Neural crest cell (in vitro differentiated cells): ENCODE measurements at regions not wholly inside any gene's neighbourhood (a gene's known extent, or its start where the extent isn't known, plus 50 kb on each side); places are given as distances from the start of the nearest gene placed in this dataset.

Source experiments
- DNase-seq: peaks from one replicate; pipeline ENCODE4 v3.0.0; 2021; ENCODE audit warnings: low read depth, mixed read lengths, low spot score
- H3K27ac Mint-ChIP-seq: one replicate; pipeline ENCODE4 v1.8.0; 2021; ENCODE audit warnings: mild to moderate bottlenecking, mixed read lengths; ENCODE audit not compliant: unreplicated experiment
- H3K27me3 Mint-ChIP-seq: 2 replicates; pipeline ENCODE4 v1.8.0; 2021; ENCODE audit warnings: low read depth, mild to moderate bottlenecking, mixed read lengths
- H3K36me3 Mint-ChIP-seq: 2 replicates; pipeline ENCODE4 v1.8.0; 2021; ENCODE audit warnings: low read depth, mild to moderate bottlenecking, mixed read lengths
- H3K4me1 Mint-ChIP-seq: 2 replicates; pipeline ENCODE4 v1.8.0; 2021; ENCODE audit warnings: mixed read lengths
- H3K4me3 Mint-ChIP-seq: one replicate; pipeline ENCODE4 v1.8.0; 2021; ENCODE audit warnings: mild to moderate bottlenecking, mixed read lengths
- H3K9me3 Mint-ChIP-seq: 2 replicates; pipeline ENCODE4 v1.8.0; 2021; ENCODE audit warnings: mixed read lengths
- TF ChIP-seq, protein P1 (sequence below): fragments of 200-600 bp; sonication (generic); conservative IDR thresholded peaks from 2 replicates; pipeline ENCODE4 v1.5.0; 2021; ENCODE audit warnings: antibody characterized with exemption, mild to moderate bottlenecking

DNA sequence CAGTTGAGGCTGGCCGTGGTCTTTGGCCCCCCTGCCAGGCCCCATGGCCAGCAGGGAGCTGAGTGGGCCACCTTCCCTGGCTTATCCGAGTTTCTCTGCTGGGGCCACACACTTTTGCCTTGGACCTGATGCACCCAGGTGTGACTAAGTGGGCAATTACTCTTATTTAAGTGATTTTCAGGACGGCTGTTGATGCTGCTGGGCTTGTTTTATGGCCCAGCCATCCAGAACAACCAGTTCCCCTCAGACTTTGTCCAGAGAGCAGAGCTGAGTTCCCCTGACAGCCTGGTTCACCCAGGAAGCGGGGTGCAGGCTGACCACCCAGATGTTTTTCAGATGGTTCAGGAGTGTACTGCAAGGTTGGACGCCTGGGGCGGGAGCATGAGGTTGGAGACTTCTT lies 68.8 kb downstream of the GLI2 start:
- H3K36me3 Mint-ChIP-seq: no peaks in the 10 kb centered on the region
- H3K9me3 Mint-ChIP-seq: no peaks in the 10 kb centered on the region
- peaks cover 6% of the 10 kb centered on the region for H3K4me1 Mint-ChIP-seq
- H3K4me3 Mint-ChIP-seq: no peak overlapping the region
- no peak overlapping the region for H3K27ac Mint-ChIP-seq
- DNase-seq: no peak
- TF ChIP-seq, protein P1, sequence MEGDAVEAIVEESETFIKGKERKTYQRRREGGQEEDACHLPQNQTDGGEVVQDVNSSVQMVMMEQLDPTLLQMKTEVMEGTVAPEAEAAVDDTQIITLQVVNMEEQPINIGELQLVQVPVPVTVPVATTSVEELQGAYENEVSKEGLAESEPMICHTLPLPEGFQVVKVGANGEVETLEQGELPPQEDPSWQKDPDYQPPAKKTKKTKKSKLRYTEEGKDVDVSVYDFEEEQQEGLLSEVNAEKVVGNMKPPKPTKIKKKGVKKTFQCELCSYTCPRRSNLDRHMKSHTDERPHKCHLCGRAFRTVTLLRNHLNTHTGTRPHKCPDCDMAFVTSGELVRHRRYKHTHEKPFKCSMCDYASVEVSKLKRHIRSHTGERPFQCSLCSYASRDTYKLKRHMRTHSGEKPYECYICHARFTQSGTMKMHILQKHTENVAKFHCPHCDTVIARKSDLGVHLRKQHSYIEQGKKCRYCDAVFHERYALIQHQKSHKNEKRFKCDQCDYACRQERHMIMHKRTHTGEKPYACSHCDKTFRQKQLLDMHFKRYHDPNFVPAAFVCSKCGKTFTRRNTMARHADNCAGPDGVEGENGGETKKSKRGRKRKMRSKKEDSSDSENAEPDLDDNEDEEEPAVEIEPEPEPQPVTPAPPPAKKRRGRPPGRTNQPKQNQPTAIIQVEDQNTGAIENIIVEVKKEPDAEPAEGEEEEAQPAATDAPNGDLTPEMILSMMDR: no peak
- H3K27me3 Mint-ChIP-seq: no peaks in the 10 kb centered on the region

DNA sequence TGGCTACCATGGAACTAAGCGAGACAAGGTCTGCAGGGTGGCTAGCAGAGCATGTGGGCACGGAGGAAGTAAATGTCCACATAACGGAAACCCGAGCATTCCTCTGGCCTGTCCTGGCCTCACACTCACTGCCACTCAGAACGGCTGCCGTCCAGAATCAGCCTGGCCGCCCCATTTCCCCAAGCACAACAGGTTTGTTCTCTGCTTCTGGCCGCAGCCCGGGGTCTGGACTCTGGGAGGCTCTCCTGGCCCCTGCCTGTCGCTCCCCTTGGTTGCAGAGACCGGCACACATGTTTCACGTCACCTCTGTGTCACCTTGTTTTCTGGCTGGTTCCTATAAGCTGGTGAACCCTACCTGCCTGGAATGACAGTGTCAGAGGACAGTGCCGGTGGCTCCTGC lies 69.3 kb downstream of the GLI2 start:
- peaks cover 7% of the 10 kb centered on the region for H3K4me1 Mint-ChIP-seq
- H3K36me3 Mint-ChIP-seq: no peaks in the 10 kb centered on the region
- no peak overlapping the region for H3K4me3 Mint-ChIP-seq
- no peaks in the 10 kb centered on the region for H3K9me3 Mint-ChIP-seq
- TF ChIP-seq, protein P1: no peak
- no peaks in the 10 kb centered on the region for H3K27me3 Mint-ChIP-seq
- no peak overlapping the region for H3K27ac Mint-ChIP-seq
- no peak for DNase-seq

DNA sequence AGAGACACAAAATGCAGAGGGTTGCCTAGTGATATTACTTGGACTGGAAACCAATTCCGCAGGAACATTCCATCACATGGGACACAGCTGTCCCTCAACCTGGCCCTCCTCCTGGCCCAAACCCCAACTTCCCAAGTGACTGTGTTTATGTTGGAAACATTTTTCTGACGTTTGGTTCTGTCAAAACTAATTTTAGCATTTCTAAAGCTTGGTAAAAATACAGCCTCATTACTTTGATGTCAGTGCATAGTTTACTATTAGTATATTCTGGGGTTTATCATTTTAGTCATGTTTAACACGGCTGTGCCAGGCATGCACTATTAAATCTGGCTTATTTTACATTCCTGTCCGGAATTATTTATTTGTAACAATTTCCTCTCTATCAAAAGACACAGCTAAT lies 69.9 kb downstream of the GLI2 start:
- H3K27me3 Mint-ChIP-seq: no peaks in the 10 kb centered on the region
- TF ChIP-seq, protein P1: no peak
- H3K4me1 Mint-ChIP-seq: peaks cover 7% of the 10 kb centered on the region

DNA sequence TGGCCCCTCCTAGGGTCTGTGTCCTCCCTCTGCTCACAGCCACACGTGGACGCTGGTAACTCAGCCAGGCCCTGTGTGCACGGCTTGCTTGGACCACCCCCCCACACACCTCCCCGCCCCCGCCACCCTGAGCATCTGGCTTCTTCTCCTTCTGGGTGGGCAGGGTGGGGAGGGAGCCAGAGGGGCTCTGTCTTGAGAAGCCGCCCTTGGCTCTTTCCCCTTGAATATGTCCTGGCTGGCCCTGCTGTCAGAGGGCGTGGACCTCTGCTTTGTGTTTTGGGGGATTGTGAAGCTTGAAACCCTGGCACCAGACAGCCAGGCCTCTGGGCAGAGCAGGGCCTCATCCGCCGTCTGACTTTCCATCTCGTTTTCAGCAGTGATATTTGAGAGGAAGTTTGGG lies 72.1 kb downstream of the GLI2 start:
- Mint-ChIP-seq H3K4me3 (no peak overlapping the region), H3K9me3 (no peaks in the 10 kb centered on the region), H3K36me3 (no peaks in the 10 kb centered on the region), H3K27ac (no peak overlapping the region), H3K4me1 (peaks cover 7% of the 10 kb centered on the region), H3K27me3 (no peaks in the 10 kb centered on the region)
- no peak for DNase-seq
- TF ChIP-seq, protein P1: no peak

More for the DNA sequence above, 69.9 kb downstream of the GLI2 start:
- H3K4me3 Mint-ChIP-seq: no peak overlapping the region
- H3K27ac Mint-ChIP-seq: peak overlapping the region; percentile 29
- H3K9me3 Mint-ChIP-seq: no peaks in the 10 kb centered on the region
- no peaks in the 10 kb centered on the region for H3K36me3 Mint-ChIP-seq
- no peak for DNase-seq

DNA sequence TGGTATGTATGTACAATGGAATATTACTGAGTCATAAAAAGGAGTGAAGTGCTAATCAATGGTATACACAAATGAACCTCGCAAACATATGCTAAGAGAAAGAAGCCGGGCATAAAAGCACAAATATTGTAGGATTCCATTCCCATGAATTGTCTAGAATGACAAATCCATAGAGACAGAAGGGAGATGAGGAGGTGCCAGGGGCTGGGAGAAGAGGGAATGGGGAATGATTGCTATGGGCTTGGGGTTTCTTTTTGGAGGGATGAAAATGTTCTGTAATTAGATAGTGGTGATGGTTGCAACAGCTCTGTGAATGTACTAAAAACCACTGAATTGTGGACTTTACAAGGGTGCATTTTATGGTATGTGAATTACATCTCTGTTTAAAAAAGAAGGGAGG lies 73.5 kb downstream of the GLI2 start:
- Mint-ChIP-seq H3K27me3 (no peaks in the 10 kb centered on the region), H3K9me3 (no peaks in the 10 kb centered on the region), H3K36me3 (no peaks in the 10 kb centered on the region), H3K27ac (no peak overlapping the region), H3K4me1 (peaks cover 7% of the 10 kb centered on the region), H3K4me3 (no peak overlapping the region)
- TF ChIP-seq, protein P1: no peak
- DNase-seq: no peak
